PFSK-1 (cell line): ENCODE measurements at regions not wholly inside any gene's neighbourhood (a gene's known extent, or its start where the extent isn't known, plus 50 kb on each side); places are given as distances from the start of the nearest gene placed in this dataset.

Experiments
- FOXP2 ChIP-seq: optimal IDR thresholded peaks from 2 replicates; pipeline ENCODE3; 2011; ENCODE audit warnings: borderline replicate concordance, control low read depth, inconsistent platforms; ENCODE audit not compliant: insufficient read depth; ENCODE audit errors: extremely low read length, extremely low read depth
- POLR2AphosphoS5 ChIP-seq: IDR thresholded peaks from 2 replicates; pipeline ENCODE4 v1.6.1; 2012; ENCODE audit warnings: low read depth, mild to moderate bottlenecking, control low read depth, low read length, moderate library complexity
- REST ChIP-seq, 2 experiments: IDR thresholded peaks; 2 replicates each; pipeline versions ENCODE4 v1.6.1 to v1.8.0; 2011 to 2012; ENCODE audit warnings: low read depth in 2 of 2, low read length in 2 of 2, control low read depth in 1 of 2, inconsistent platforms in 1 of 2, mild to moderate bottlenecking in 1 of 2, moderate library complexity in 1 of 2; ENCODE audit not compliant: insufficient read depth in 1 of 2
- SIN3A ChIP-seq: IDR thresholded peaks from 2 replicates; pipeline ENCODE4 v1.6.1; 2012; ENCODE audit warnings: mild to moderate bottlenecking, low read length, moderate library complexity, borderline replicate concordance; ENCODE audit not compliant: insufficient read depth
- TAF1 ChIP-seq: IDR thresholded peaks from 2 replicates; pipeline ENCODE4 v1.6.1; 2012; ENCODE audit warnings: low read length, control low read depth, borderline replicate concordance; ENCODE audit not compliant: insufficient read depth

- TF ChIP-seq TAF1 (no peak), REST (IDR thresholded peaks at IDR 0.05; ENCODE audit: insufficient read depth in 1 of 2, low read depth in 2 of 2, low read length in 2 of 2) (no peak), POLR2AphosphoS5 (no peak), FOXP2 (no peak), SIN3A (no peak)
These were observed 117.6 kb downstream of the PLCE1 start for GRCh38 chr10:94111367-94111766.

GRCh38 chr10:94112321-94112720, 118.6 kb downstream of the PLCE1 start:
- TF ChIP-seq FOXP2 (no peak), SIN3A (no peak), POLR2AphosphoS5 (no peak), REST (IDR thresholded peaks at IDR 0.05; ENCODE audit: insufficient read depth in 1 of 2, low read depth in 2 of 2, low read length in 2 of 2) (no peak), TAF1 (no peak)

GRCh38 chr10:94115725-94116124, 122.0 kb downstream of the PLCE1 start:
- TF ChIP-seq SIN3A = no peak
- no peak for TF ChIP-seq REST (IDR thresholded peaks at IDR 0.05; ENCODE audit: insufficient read depth in 1 of 2, low read depth in 2 of 2, low read length in 2 of 2)
- TF ChIP-seq TAF1 = no peak
- TF ChIP-seq FOXP2 = no peak
- no peak for TF ChIP-seq POLR2AphosphoS5

DNA sequence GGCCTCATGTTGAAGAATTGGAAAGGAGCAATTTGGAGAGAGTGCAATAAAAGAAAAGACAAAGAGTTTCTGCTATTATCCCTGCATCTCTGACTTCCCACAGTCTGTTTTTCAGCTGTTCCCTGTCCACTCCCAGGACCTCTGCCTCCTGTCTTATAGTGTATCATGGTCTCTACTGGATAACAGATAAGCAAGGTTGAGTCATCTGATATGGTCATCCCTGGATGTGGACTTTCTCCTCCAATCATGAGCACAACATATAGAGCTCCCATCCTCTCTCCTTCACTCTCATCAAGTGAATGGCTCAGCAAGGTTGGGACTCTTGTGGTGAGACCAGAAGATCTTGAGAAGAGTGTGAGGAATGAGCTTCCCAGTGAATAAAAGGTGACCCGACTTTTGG, 123.1 kb downstream of the PLCE1 start:
- TF ChIP-seq SIN3A = no peak
- no peak for TF ChIP-seq TAF1
- no peak for TF ChIP-seq FOXP2
- no peak for TF ChIP-seq REST (IDR thresholded peaks at IDR 0.05; ENCODE audit: insufficient read depth in 1 of 2, low read depth in 2 of 2, low read length in 2 of 2)
- TF ChIP-seq POLR2AphosphoS5 = no peak

- TF ChIP-seq TAF1 = no peak
These were observed 128.5 kb downstream of the PLCE1 start for GRCh38 chr10:94122211-94122610.
